COLO668 (cell line): ENCODE measurements at regions not wholly inside any gene's neighbourhood (a gene's known extent, or its start where the extent isn't known, plus 50 kb on each side); places are given as distances from the start of the nearest gene placed in this dataset.

ENCODE experiments used
- DNase-seq: peaks from one replicate; lab custom pipeline; 2025; ENCODE audit not compliant: unreplicated experiment; lab: John Stamatoyannopoulos, UW

DNA sequence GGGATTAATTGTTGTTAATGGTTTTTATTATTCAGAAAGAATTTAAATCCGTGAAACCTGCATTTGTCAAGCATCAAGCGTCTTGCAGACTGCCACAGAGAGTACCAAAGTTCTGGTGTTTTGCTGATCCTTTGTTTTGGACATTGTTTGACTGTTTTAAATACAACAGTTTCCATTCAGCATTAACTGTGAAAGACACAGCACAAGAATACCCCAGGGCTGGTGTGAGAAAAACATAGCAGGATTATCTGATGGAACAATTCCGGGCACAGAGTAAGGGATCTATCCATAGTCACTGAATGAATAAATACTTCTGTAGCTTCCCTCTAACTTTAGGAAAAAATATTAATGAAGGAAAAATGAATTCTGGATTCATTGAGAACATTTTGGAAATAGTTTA lies 202.3 kb downstream of the LTN1 start:
- DNase-seq = no peak

DNA sequence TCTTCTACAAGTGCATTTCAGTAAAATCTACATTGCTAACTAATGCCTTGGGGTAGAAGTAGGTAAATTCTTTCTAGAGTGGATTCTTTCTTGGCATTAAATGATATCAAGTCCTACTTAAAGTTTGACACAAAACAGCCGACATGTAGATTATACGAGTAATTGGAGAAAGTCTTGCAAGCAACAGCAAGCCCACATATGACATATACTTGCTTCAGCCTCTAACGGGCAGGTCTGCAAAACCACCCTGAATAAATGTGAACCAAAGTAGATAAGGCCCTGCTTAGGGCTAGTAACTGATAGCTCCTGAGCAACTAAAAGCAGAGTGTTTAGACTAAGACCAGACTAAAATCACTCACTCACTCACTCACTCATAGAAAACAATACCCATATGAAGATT lies 203.2 kb downstream of the LTN1 start:
- DNase-seq = no peak

DNA sequence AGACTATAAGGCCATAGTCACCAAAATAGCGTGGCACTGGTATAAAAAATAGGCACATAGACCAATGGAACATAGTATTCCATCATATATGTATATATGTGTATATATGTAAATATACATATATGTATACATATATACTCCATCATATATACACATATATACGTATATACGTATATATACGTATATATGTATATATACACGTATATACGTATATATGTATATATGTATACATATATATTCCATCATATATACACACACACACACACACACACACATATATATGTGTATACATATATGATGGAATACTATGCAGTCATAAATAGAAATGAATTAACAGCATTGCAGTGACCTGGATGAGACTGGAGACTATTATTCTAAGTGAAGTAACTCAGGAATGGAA lies 204.6 kb downstream of the LTN1 start:
- no peak for DNase-seq

DNA sequence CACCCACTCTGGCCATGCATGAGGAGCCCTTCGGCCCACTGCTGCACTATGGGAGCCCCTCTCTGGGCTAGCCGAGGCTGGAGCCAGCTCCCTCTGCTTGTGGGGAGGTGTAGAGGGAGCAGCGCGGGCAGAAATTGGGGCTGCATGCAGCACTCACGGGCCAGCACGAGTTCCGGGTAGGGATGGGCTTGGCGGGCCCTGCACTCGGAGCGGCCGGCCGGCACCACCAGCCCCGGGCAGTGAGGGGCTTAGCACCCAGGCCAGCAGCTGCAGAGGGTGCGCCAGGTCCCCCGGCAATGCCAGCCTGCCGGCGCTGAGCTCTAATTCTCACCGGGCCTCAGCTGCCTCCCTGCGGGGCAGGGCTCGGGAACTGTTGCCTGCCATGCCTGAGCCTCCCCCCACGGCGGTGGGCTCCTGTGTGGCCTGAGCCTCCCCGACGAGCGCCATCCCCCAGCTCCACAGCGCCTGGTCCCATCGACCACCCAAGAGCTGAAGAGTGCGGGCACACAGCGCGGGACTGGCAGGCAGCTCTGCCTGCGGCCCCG lies 209.0 kb downstream of the LTN1 start:
- no peak for DNase-seq

DNA sequence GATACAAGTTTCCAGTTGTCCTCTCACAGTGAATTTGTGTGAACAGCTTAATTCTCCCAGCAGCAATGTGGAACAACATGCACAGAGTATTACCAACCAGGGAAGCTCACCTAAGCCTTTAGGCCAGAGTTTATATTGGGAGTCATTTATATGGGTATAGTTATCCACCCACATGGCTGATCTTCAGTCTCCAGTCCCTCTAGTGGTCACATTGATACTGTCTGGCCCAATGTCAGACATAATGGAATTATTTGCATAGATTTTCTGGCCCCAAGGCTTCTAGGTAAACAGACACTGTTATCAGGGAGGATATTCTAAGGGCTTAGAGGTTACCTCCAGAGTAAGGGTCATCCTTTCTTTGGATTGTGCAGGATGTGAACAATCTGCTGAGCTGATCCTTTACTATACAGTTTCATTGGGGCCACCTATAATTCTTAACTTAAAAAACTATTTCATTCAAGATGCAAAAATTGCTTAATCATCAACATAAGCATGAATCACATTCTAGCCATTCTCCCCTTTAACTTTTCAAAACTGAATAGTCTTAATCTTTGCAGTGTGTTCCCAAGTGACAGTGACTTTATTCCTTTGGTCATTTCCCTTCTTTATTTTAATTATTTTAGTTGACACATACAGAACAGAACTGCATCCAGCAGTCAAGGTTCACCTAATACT lies 210.9 kb downstream of the LTN1 start:
- no peak for DNase-seq

DNA sequence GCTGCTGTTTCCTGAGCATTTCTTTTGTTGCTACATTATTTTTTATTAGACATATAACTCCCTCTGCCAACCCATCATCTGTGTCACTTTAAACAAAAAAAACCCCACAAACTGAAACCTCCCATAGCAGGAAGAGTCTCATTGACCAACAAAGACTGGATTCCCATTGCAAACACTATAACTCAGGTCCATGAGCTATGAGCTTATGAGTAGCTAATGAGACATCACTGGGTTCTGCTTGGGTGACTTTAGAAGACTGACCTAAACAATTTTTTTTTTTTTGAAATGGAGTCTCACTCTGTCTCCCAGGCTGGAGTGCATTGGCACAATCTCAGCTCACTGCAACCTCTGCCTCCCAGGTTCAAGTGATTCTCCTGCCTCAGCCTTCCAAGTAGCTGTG lies 212.8 kb downstream of the LTN1 start:
- DNase-seq = no peak

DNA sequence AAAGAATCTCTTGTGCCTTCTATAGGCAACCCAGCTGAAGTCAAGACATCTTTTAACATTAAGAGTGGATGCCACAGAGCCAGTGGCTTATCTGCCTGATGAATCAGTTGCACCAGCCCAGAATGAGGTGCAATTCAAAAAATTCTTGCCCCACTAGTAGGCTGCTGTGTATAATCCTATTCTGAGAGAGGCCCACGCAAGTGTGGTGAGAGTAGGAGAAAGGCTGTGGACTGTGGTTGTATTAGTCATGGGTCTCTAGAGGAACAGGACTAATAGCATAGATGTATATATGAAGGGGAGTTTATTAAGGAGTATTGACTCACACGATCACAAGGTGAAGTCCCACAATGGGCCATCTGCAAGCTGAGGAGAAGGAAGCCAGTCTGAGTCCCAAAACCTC lies 216.4 kb downstream of the LTN1 start:
- no peak for DNase-seq

DNA sequence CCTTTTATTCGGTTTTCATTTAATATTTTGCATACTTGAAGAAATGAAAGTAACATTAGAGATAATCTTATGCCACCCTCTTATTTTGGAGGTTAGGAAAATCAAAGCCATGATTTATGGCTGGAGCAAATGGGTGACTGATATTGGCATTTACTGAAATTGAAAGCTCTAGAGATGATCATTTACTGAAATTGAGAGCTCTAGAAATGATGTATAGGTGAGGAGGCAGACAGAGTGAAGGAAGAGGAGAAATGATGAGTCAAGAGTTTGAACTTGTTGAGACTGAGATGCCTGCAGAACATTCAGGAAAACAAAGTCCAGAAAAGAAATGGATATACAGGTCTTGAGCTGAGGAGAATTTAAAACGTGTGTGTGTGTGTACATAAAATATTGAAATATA lies 217.6 kb downstream of the LTN1 start:
- no peak for DNase-seq

DNA sequence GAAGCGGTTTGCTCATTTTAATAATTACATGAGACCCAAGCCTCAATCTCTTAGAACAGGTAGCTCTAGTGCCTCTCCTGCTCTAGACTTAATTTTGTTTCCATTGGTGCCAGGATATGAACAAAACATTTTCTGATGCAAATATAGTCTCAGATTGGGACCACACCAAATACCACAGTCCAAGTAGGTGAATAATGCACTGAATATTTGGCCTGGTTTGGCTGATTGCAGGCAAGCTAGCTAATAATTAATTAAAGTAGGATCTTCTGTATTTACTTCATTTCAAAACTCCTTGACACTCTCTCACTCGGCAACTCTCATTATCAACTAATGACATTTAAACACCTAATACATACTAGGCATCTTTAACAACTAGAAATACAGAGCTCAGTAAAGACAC lies 219.6 kb downstream of the LTN1 start:
- DNase-seq = no peak

DNA sequence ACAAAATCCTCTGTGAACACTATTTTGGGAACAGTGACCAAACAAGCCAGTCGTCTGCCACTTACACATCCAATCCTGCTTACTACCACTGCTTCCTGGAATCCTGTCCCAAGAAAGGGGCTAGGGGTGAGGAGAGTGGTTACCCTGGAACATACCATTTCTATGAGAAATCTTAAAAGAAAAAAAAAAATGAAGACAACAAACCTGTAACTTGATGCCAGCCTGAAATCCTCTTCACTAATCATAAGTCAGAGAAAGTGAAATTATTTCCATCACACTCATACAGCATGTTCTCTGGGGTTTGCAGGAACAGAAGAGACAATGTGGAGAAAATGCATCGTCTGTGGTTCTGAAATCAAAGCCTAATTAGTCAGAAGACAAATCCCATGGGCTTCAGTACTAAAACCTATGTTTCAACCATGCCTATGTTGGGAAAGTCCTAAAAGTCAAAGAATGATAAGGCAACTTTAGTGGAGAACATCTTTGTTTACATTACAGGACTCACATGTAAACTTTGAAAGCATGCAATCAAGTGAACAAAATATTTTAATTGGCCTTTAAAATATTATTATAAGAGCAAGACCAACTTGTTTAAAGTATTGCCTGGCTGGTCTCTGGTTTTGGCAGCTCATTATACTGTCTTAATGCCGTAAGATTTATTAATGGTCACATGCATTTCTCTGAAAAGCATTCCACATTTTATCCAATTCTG lies 220.7 kb downstream of the LTN1 start:
- DNase-seq = no peak

DNA sequence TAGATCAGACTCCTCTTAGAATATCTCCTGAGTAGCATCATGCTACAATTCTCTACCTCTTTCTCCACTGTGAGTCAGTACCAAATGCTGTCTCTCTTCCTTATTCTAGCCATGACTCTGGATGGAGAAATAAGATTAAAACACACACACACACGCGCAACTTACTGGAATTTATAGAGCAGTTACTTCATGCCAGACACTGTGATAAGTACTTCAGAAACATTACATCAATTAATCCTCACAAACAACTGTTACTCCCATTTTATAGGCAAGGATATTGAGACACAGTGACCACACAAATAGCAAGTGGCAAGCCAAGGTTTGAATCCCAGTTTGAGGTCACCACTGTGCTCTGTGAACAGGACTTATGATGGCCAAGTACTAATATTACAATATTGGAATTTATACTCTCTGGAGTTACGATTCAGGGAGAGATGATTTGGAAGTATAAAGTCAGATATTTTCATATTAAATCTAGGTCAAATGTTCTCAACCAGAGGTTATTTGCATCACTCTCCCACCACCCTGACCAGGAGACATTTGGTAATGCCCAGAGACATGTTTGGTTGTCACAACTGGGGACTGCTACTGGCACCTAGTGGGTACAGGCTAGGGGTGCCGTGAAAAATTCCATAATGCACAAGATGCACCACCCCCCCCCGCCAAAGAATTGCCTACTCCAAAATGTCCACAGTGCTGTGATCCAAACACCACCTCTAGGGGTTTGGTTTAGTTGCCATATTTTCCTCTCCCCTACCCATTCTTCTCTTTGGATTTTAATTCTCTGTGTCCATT lies 221.6 kb downstream of the LTN1 start:
- no peak for DNase-seq

DNA sequence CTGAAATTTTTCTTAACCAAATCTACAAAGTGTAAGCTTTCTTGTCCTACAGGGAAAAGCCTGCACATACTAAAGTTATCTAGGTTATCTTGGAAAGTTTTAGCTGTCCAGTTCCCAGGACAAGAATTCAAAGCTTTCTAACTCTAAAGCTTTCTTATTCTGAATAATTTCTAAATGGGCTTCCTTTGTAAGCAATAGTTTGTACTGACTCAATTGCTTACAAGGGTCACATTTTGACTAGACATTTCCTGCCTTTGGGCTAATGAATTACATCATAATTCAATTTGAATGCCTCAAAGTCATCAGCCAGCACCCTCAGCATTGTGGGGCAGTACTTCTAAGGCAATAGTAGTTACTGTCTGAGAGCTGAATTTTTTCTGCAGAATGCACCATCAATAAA lies 223.0 kb downstream of the LTN1 start:
- DNase-seq = no peak

DNA sequence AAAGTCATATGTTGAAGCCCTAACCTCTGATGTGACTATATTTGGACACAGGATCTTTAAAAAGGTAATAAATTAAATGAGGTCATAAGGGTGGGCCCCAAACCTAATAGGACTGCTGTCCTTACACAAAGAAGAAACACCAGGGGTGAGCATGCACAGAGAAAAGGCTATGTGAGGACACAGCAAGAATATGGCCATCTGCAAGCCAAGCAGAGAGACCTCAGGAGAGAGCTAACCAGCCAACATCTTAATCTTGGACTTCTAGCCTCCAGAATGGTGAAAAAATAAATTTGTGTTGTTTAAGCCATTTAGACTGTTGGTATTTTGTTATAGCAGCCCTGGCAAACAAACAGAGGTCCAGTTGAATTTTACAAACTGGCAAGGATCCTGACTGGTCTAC lies 223.9 kb downstream of the LTN1 start:
- no peak for DNase-seq

DNA sequence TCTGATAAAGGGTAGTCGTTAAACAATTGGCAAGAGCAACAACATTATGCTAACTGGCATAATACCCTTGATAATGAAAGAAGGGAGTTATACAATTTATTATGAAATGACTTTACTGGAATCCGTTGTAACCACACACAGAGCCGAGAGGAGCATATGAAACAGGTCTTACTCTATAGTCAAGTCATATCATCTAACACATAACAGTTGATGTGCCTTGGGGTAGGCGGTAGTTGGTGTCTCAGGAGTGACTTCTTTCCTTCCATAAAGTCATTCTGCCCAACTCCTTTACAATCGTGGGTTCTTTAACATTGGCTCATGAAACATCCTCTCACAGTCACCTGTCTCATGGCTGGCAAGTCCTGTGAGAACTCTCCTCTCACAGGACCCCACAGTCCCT lies 225.2 kb downstream of the LTN1 start:
- DNase-seq = no peak

DNA sequence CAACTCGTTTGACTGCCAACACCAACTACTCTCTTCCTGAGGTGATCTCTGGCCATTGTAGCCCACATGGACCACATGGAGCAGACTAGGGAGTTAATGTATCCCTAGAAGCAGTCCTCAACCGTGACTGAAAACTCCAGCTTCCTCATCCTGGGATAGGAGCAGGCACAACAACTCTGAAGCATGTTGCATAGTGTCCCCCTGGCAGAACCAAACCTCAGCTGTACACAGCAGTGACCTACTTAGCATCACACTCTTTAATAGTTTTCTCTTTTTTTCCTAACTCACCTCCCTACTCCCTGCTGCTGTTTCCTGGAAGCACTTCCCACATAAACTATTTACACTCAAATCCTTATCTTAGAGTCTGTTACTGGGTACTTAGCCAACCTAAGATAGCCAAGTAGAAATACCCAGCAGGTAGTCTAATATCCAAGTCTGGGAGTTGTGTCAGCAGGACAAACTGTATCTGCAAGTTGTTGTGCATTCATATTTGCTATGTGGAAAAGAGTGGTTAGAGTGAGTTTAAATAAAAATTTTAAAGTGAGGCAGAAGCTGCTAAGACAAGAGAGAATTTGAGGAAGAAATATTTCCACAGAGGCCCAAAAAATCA lies 228.8 kb downstream of the LTN1 start:
- no peak for DNase-seq

DNA sequence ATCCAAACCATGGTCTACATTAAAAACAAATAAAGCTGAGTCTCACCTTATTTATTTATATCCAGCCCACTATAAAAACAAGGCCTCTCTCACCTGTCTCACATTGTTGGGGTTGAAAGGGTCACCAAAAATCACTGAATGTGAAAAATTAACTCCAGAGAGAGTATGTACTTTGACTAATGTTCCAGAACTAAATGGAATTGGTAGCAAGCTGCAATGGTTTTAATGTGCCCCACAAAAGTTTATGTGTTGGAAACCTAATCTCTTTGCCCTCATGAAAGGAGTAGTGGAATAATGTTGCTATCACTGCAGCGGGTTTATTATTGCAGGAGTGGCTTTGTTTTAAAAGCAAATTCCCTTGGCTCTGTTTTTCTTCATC lies 230.3 kb downstream of the LTN1 start:
- no peak for DNase-seq

DNA sequence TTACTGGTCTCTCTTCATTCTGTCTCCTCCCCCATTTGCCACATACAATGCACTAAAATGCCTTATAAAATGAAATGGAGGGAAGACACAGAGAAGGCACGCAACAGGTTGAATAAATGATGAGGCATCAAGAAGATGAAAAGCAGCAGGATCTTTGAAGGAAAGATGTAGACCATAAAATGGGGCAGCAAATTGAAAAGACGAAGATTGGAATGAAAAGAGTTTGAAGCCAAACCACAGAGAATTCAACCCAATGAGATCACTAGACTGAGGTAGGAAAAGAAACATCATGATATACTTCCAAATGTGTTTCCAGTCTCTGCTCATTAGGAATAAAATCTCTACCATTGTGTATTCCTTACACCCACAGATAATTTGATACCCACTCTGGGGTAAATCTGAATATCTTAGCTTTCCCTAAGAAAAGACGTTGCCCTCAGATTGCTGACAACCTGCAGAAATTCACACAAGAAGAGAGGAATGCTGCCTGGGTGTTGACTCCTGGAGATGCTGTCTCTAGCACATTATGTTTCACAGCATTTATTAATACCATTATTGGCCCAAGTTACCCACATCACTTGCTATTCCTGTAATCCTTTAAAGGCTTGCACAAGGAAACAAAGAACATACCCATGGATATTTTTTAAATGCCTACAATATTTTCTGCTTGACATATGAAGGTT lies 230.9 kb downstream of the LTN1 start:
- no peak for DNase-seq

DNA sequence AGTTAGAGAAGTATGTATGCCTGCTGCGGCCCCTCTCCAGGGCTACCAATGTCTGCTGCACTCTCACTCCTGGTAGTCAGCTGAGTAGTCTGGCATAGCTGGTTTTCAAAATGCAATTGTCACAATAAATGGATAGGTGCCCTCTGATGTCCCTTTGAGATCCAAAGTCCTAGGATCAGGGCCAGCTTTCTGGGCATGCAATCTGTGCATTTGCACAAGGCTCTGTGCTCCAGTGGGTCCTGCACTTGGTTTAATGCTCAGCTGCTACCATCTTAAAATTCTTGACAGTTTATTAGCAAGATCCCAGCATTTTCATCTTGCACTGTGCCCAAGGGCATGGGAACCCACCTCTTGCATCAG lies 233.8 kb downstream of the LTN1 start:
- no peak for DNase-seq

DNA sequence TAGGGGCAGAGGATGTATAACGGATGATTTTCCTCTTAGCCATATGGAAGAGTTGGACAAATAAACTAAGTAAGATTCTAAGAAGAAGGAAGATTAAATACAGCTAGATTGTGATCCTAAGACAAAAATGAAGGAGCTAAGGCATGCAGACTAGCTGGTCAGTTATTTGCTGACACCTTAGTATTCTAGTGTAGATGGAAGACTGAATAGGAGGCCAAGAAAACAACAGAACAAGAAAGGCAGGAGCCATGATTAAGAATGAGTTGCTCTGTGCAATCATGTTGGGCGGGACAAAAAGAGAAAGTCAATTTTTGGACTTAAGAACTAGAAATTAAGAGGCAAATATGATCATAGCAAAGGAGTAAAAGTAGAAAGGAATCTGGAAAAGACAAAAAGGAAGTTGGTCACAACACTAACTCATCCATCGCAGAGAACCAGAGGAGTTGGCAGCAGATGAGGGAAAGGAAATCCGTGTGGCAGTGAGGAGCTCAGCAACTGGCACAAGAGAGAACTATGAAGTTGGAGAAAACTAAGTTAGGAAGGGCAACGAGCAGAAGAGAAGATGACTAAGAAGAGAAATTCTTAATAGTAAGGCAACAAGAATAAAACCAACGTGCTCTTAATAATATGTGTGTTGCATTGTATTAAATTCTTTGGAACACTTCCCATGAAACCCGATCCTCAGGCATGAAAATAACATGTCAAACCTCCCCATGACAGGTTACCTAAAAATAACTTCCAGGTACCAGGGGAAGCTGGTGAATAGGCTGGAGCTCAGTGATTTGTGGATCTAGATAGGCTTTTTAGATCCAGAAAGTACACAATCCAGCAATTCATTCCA lies 234.4 kb downstream of the LTN1 start:
- DNase-seq = no peak

DNA sequence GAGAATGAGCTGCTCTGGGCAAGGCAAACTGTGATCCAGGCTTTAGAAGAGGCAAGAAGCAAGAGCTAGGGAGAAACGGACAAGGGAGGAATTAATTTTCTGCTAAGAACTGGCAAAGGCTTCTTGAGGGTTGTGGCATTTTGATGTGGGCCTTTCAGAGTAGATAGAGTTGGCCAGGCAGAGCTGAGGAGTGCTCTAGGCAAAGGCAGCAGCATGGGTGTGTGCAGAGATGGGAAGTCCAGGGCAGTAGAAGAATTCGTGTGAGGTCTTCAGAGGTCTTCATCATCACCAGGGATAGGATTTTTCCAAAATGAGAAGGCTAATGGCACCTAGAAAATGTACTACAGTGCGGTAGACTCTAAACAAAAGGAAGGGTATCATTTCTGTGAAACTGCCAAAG lies 237.8 kb downstream of the LTN1 start:
- DNase-seq = no peak
